Caco-2 (cell line): ENCODE measurements at regions not wholly inside any gene's neighbourhood (a gene's known extent, or its start where the extent isn't known, plus 50 kb on each side); places are given as distances from the start of the nearest gene placed in this dataset.

Experiments
- BruUV-seq: library from RNA; stranded (reverse); fragments of 400-500 nt; replicated peaks from 2 replicates; lab custom pipeline; 2021; lab: Mats Ljungman, UMichigan
- CTCF ChIA-PET: fragments of 300-600 bp; sonication (Branson Sonifier 250); formaldehyde crosslinking; loops from one replicate; lab custom pipeline; 2022; ENCODE audit warnings: antibody characterized with exemption; lab: Charles Lee
- POLR2A ChIA-PET: fragments of 300-600 bp; sonication (Branson Sonifier 250); formaldehyde crosslinking; loops from one replicate; lab custom pipeline; 2022; ENCODE audit warnings: antibody characterized with exemption; lab: Charles Lee
- DNase-seq, 2 experiments: peaks; one replicate each; pipeline versions ENCODE4 v3.0.0 to v3.0.0-alpha.2; 2020 to 2022
- H3K27me3 ChIP-seq: replicated peaks from 2 replicates; pipeline ENCODE4 v1.6.0; 2011; ENCODE audit warnings: low read length; ENCODE audit not compliant: control insufficient read depth, insufficient read depth
- H3K36me3 ChIP-seq: 2 replicates; pipeline ENCODE4 v1.5.1; 2011; ENCODE audit warnings: low read length; ENCODE audit not compliant: control insufficient read depth, insufficient read depth
- H3K4me1 ChIP-seq: fragments of 250-450 bp; sonication (Bioruptor Pico); 2 replicates; pipeline ENCODE4 v1.5.1; 2020; ENCODE audit warnings: mild to moderate bottlenecking
- H3K4me3 ChIP-seq: 2 replicates; pipeline ENCODE4 v1.5.1; 2011; ENCODE audit warnings: low read depth, mild to moderate bottlenecking, control low read depth, low read length
- H3K9me3 ChIP-seq: fragments of 250-450 bp; sonication (Bioruptor Pico); 2 replicates; pipeline ENCODE4 v1.5.1; 2020; ENCODE audit warnings: mild to moderate bottlenecking, moderate library complexity
- H3K27ac Mint-ChIP-seq: one replicate; pipeline ENCODE4 v1.8.0; 2022; ENCODE audit warnings: mixed read lengths; ENCODE audit not compliant: unreplicated experiment
- H3K27me3 Mint-ChIP-seq: one replicate; pipeline ENCODE4 v1.8.0; 2022; ENCODE audit warnings: mixed read lengths; ENCODE audit not compliant: insufficient read depth, unreplicated experiment
- H3K36me3 Mint-ChIP-seq: one replicate; pipeline ENCODE4 v1.8.0; 2022; ENCODE audit warnings: mild to moderate bottlenecking, mixed read lengths; ENCODE audit not compliant: insufficient read depth, unreplicated experiment
- H3K4me1 Mint-ChIP-seq: one replicate; pipeline ENCODE4 v1.8.0; 2022; ENCODE audit warnings: low read depth, mixed read lengths; ENCODE audit not compliant: unreplicated experiment
- H3K4me3 Mint-ChIP-seq: one replicate; pipeline ENCODE4 v1.8.0; 2022; ENCODE audit warnings: mild to moderate bottlenecking, moderate library complexity, mixed read lengths; ENCODE audit not compliant: unreplicated experiment
- H3K9me3 Mint-ChIP-seq: one replicate; pipeline ENCODE4 v1.8.0; 2022; ENCODE audit warnings: mixed read lengths; ENCODE audit not compliant: unreplicated experiment
- intact Hi-C: fragments of 100-400 bp; cut with micrococcal nuclease; formaldehyde crosslinking; loops from one replicate; pipeline ENCODE4 v1.10.0; 2022; ENCODE audit not compliant: unreplicated experiment
- TF ChIP-seq, protein P1 (sequence below), 2 experiments: fragments of 200-600 bp in 1 of 2; IDR thresholded peaks; 1 replicate in 1 of 2; 2 replicates in 1 of 2; pipeline versions ENCODE4 v1.5.1 to v1.8.0; 2011 to 2022; ENCODE audit warnings: antibody characterized with exemption in 1 of 2, control low read depth in 1 of 2, inconsistent platforms in 1 of 2, low read depth in 1 of 2, low read length in 1 of 2, mild to moderate bottlenecking in 1 of 2, moderate library complexity in 1 of 2; ENCODE audit not compliant: insufficient read depth in 1 of 2, severe bottlenecking in 1 of 2, unreplicated experiment in 1 of 2

DNA sequence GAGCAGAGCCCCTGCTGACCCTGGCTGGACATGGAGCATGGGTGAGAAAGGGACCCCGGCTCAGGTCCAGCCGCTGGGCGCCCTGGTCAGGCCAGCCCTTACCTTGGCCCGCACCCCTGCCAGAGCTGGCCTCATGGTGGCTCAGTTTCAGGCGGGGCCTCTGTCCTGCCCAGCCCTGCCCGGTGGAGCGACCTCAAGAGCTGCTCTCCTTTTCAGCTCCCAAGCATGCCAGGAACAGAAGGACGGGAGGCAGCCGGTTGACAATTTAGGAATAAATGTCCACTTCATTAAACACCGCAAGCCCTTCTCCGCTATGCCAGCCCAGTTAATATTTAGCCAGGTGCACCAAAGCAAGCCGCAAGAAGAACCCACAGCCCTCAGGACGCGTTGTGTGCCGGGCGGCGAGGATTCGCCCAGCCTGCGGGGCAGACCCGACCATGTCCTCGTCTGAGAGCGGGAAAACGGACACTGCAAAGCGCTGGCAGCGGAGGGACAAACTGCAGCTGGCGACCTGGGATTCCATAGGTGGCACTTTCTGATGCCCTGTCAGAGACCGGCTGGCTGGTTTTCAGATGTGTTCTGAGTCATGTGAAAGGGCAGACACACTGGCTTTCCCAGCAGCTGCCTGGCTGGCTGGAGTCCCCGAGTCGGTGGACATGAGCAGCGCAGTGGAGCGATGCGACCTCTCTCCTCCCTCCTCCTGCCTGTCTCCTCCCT is 221.9 kb downstream of the TTLL2 start:
- Histone ChIP-seq H3K27me3 (no peaks in the 10 kb centered on the region), H3K36me3 (no peaks in the 10 kb centered on the region), H3K9me3 (no peaks in the 10 kb centered on the region), H3K4me3 (no peak overlapping the region), H3K4me1 (no peaks in the 10 kb centered on the region)
- Mint-ChIP-seq H3K27me3 (no peaks in the 10 kb centered on the region), H3K4me1 (no peaks in the 10 kb centered on the region), H3K9me3 (peaks cover 4% of the 10 kb centered on the region), H3K36me3 (no peaks in the 10 kb centered on the region), H3K27ac (no peak overlapping the region), H3K4me3 (no peak overlapping the region)
- ChIA-PET POLR2A (no interaction called here), CTCF (no interaction called here)
- intact Hi-C loops: no loop called here
- no TSS peak for BruUV-seq
- no peak for DNase-seq
- TF ChIP-seq, protein P1, sequence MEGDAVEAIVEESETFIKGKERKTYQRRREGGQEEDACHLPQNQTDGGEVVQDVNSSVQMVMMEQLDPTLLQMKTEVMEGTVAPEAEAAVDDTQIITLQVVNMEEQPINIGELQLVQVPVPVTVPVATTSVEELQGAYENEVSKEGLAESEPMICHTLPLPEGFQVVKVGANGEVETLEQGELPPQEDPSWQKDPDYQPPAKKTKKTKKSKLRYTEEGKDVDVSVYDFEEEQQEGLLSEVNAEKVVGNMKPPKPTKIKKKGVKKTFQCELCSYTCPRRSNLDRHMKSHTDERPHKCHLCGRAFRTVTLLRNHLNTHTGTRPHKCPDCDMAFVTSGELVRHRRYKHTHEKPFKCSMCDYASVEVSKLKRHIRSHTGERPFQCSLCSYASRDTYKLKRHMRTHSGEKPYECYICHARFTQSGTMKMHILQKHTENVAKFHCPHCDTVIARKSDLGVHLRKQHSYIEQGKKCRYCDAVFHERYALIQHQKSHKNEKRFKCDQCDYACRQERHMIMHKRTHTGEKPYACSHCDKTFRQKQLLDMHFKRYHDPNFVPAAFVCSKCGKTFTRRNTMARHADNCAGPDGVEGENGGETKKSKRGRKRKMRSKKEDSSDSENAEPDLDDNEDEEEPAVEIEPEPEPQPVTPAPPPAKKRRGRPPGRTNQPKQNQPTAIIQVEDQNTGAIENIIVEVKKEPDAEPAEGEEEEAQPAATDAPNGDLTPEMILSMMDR (IDR thresholded peaks at IDR 0.05; ENCODE audit: insufficient read depth in 1 of 2, low read depth in 1 of 2, low read length in 1 of 2, severe bottlenecking in 1 of 2, unreplicated experiment in 1 of 2): no peak

DNA sequence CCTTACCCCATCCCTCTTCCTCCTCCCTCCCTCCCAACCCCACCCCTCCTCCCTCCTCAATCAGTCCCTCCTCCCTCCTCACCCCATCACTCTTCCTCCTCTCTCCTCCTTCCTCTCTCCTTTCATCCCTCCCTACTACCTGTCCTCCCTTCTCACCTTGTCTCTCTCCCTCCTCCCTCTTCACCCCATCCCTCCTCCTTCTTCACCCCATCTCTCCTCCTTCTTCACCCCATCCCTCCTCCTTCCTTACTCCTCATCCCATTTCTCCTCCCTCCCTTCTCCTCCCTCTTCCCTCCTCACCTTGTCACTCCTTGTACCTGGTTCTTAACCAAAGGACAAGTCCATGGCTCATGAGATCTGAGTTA is 222.4 kb downstream of the TTLL2 start:
- no peaks in the 10 kb centered on the region for H3K9me3 ChIP-seq
- CTCF ChIA-PET: no interaction called here
- DNase-seq: no peak
- H3K27ac Mint-ChIP-seq: no peak overlapping the region
- no peaks in the 10 kb centered on the region for H3K36me3 ChIP-seq
- intact Hi-C loops: no loop called here
- TF ChIP-seq, protein P1 (IDR thresholded peaks at IDR 0.05; ENCODE audit: insufficient read depth in 1 of 2, low read depth in 1 of 2, low read length in 1 of 2, severe bottlenecking in 1 of 2, unreplicated experiment in 1 of 2): no peak
- H3K4me1 Mint-ChIP-seq: no peaks in the 10 kb centered on the region
- no peaks in the 10 kb centered on the region for H3K4me1 ChIP-seq
- no peaks in the 10 kb centered on the region for H3K9me3 Mint-ChIP-seq
- H3K27me3 Mint-ChIP-seq: no peaks in the 10 kb centered on the region
- no peaks in the 10 kb centered on the region for H3K27me3 ChIP-seq
- BruUV-seq: no TSS peak
- no peaks in the 10 kb centered on the region for H3K36me3 Mint-ChIP-seq
- POLR2A ChIA-PET: no interaction called here
- H3K4me3 Mint-ChIP-seq: no peak overlapping the region
- no peak overlapping the region for H3K4me3 ChIP-seq

DNA sequence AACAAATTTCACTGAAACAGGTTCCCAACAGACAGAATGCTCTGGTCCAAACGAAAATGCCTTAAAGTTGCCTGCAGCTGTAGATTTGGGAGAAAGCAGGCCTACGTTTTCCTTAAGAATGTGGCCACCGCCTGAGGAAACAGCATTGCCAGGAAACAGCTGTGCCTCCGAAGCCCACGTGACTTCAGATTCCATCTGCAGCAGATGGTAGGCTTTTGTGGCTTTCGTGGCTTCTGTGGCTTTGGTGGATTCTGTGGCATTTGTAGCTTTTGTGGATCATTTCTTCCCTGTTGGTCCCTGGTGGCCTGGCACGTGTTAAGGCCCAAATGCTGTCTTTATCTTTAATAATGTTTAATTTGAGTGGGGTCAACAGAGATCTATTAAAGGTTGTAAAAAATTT is 222.9 kb downstream of the TTLL2 start:
- intact Hi-C loops: no loop called here
- Mint-ChIP-seq H3K27me3 (no peaks in the 10 kb centered on the region), H3K27ac (no peak overlapping the region), H3K4me3 (no peak overlapping the region), H3K4me1 (no peaks in the 10 kb centered on the region), H3K9me3 (no peaks in the 10 kb centered on the region), H3K36me3 (no peaks in the 10 kb centered on the region)
- no peak for DNase-seq
- Histone ChIP-seq H3K36me3 (no peaks in the 10 kb centered on the region), H3K9me3 (no peaks in the 10 kb centered on the region), H3K4me1 (no peaks in the 10 kb centered on the region), H3K27me3 (no peaks in the 10 kb centered on the region), H3K4me3 (no peak overlapping the region)
- no TSS peak for BruUV-seq
- POLR2A ChIA-PET: no interaction called here
- CTCF ChIA-PET: no interaction called here
- TF ChIP-seq, protein P1 (IDR thresholded peaks at IDR 0.05; ENCODE audit: insufficient read depth in 1 of 2, low read depth in 1 of 2, low read length in 1 of 2, severe bottlenecking in 1 of 2, unreplicated experiment in 1 of 2): no peak
